Ishikawa (cell line): ENCODE measurements at regions not wholly inside any gene's neighbourhood (a gene's known extent, or its start where the extent isn't known, plus 50 kb on each side); places are given as distances from the start of the nearest gene placed in this dataset.

Source experiments
- CEBPB ChIP-seq: IDR thresholded peaks from 2 replicates; pipeline ENCODE4 v1.6.1; 2012
- CREB1 ChIP-seq: IDR thresholded peaks from 2 replicates; pipeline ENCODE4 v1.6.1; 2012; ENCODE audit warnings: low read depth
- EGR1 ChIP-seq: IDR thresholded peaks from 2 replicates; pipeline ENCODE4 v1.6.1; 2012
- EP300 ChIP-seq: IDR thresholded peaks from 2 replicates; pipeline ENCODE4 v1.6.1; 2012; ENCODE audit warnings: borderline replicate concordance
- FOXM1 ChIP-seq: IDR thresholded peaks from 2 replicates; pipeline ENCODE4 v1.6.1; 2012; ENCODE audit warnings: low read depth, borderline replicate concordance
- NFIC ChIP-seq: IDR thresholded peaks from 2 replicates; pipeline ENCODE4 v1.6.1; 2012
- RAD21 ChIP-seq: IDR thresholded peaks from 2 replicates; pipeline ENCODE4 v1.6.1; 2012; ENCODE audit warnings: low read depth
- REST ChIP-seq: IDR thresholded peaks from 2 replicates; pipeline ENCODE4 v1.6.1; 2012; ENCODE audit warnings: low read depth, mild to moderate bottlenecking
- TAF1 ChIP-seq: IDR thresholded peaks from 2 replicates; pipeline ENCODE4 v1.6.1; 2012; ENCODE audit warnings: low read depth, mild to moderate bottlenecking
- TCF12 ChIP-seq: IDR thresholded peaks from 2 replicates; pipeline ENCODE4 v1.6.1; 2012; ENCODE audit warnings: low read depth
- TEAD4 ChIP-seq: IDR thresholded peaks from 2 replicates; pipeline ENCODE4 v1.6.1; 2012
- YY1 ChIP-seq: IDR thresholded peaks from 2 replicates; pipeline ENCODE4 v1.6.1; 2012; ENCODE audit warnings: low read depth
- ZBTB7A ChIP-seq: IDR thresholded peaks from 2 replicates; pipeline ENCODE4 v1.6.1; 2012; ENCODE audit warnings: low read depth
- TF ChIP-seq, protein P1 (sequence below): IDR thresholded peaks from 2 replicates; pipeline ENCODE4 v1.6.1; 2012
- TF ChIP-seq, protein P2 (sequence below): IDR thresholded peaks from 2 replicates; pipeline ENCODE4 v1.6.1; 2012

DNA sequence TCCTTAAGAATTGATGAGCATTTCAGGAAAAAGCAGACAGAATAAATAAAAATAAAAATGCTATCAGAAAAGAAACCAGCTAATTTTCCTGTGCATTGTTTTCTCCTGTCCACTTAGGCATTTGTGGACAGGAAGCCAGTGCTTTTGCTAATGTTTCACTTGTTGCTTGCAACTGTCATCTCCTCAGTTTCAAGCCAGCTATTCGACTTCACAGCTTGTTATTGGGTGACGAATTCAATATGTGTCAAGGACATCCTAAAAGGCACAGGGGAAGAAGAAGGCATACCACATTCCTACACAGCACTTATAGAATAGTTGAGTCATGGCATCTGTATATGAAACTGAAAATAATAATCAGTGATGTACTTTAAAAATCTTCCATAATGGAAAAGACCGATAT lies 530.6 kb upstream of the KIRREL3 start:
- TF ChIP-seq FOXM1 (no peak), TCF12 (no peak)
- TF ChIP-seq, protein P1, sequence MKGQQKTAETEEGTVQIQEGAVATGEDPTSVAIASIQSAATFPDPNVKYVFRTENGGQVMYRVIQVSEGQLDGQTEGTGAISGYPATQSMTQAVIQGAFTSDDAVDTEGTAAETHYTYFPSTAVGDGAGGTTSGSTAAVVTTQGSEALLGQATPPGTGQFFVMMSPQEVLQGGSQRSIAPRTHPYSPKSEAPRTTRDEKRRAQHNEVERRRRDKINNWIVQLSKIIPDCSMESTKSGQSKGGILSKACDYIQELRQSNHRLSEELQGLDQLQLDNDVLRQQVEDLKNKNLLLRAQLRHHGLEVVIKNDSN, result no peak

GRCh38 chr11:127528297-127528696 lies 527.7 kb upstream of the KIRREL3 start:
- TF ChIP-seq YY1, result no peak
- TF ChIP-seq RAD21, result no peak
- no peak for TF ChIP-seq TAF1

- TF ChIP-seq CEBPB, result no peak
- no peak for TF ChIP-seq REST
These were observed 524.0 kb upstream of the KIRREL3 start for GRCh38 chr11:127524618-127525017.

- no peak for TF ChIP-seq TCF12
- no peak for TF ChIP-seq EP300
- TF ChIP-seq RAD21, result no peak
- no peak for TF ChIP-seq TAF1
- TF ChIP-seq NFIC, result no peak
- no peak for TF ChIP-seq YY1
- TF ChIP-seq, protein P1, result no peak
These were observed 520.8 kb upstream of the KIRREL3 start for GRCh38 chr11:127521413-127521812.

DNA sequence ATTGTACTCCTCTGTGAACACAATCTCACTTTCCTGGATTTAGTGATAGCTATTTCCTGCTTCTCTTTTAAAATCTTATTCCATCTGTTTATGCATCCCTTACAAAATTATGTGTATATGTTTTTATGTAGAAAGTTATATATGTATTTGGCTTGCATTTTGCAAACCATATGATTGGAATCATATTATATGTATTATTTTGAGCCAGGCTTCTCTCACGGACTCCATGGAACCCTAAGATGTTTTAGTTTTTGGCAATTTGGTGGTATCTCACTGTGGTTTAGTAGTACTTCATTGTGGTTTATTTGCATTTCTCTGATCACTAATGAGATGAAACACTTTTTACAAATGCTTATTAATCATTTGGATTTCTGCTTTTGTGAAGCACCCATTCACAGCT lies 507.3 kb upstream of the KIRREL3 start:
- TF ChIP-seq TCF12 (no peak), EGR1 (no peak), CREB1 (no peak), RAD21 (no peak), CEBPB (no peak), NFIC (no peak), EP300 (no peak), ZBTB7A (no peak)
- TF ChIP-seq, protein P1, result no peak

GRCh38 chr11:127506647-127507046 lies 506.1 kb upstream of the KIRREL3 start:
- TF ChIP-seq NFIC (no peak), REST (no peak), EP300 (no peak), RAD21 (no peak), TEAD4 (no peak), CEBPB (no peak), YY1 (no peak), FOXM1 (no peak), EGR1 (no peak), TCF12 (no peak), TAF1 (no peak), CREB1 (no peak), ZBTB7A (no peak)
- TF ChIP-seq, protein P2, sequence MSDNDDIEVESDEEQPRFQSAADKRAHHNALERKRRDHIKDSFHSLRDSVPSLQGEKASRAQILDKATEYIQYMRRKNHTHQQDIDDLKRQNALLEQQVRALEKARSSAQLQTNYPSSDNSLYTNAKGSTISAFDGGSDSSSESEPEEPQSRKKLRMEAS, result no peak
- TF ChIP-seq, protein P1, result no peak

- no peak for TF ChIP-seq CREB1
- TF ChIP-seq FOXM1, result no peak
- TF ChIP-seq YY1, result no peak
- TF ChIP-seq REST, result no peak
- no peak for TF ChIP-seq EP300
- TF ChIP-seq NFIC, result no peak
- no peak for TF ChIP-seq ZBTB7A
- TF ChIP-seq EGR1, result no peak
- TF ChIP-seq CEBPB, result no peak
- TF ChIP-seq, protein P2, result no peak
- TF ChIP-seq, protein P1, result no peak
- TF ChIP-seq TAF1, result no peak
- TF ChIP-seq TCF12, result no peak
- no peak for TF ChIP-seq TEAD4
- TF ChIP-seq RAD21, result no peak
These were observed 505.6 kb upstream of the KIRREL3 start for GRCh38 chr11:127506126-127506525.
